Kidney (tissue), 13 donors: ENCODE measurements at regions not wholly inside any gene's neighbourhood (a gene's known extent, or its start where the extent isn't known, plus 50 kb on each side); places are given as distances from the start of the nearest gene placed in this dataset.

Experiments
- DNase-seq, 5 donors: peaks; one replicate each; pipeline ENCODE4 v3.0.0-alpha.2; 2013 to 2020
- FAIRE-seq: peaks from 2 replicates; lab custom pipeline; 2012; peaks lifted over from hg19 to GRCh38; lab: Jason Lieb, UNC
- H3K27ac ChIP-seq, 2 donors: one replicate each; pipeline ENCODE4 v1.7.0; 2013; ENCODE audit warnings: low read depth in 2 of 2, low read length in 2 of 2, inconsistent platforms in 1 of 2
- H3K27me3 ChIP-seq: one replicate; pipeline ENCODE4 v1.7.1; 2013; ENCODE audit warnings: low read length, inconsistent platforms; ENCODE audit not compliant: control insufficient read depth, insufficient read depth
- H3K36me3 ChIP-seq, 3 donors: one replicate each; pipeline versions ENCODE4 v1.7.0 to v1.7.1; 2013; ENCODE audit warnings: low read length in 3 of 3, control low read depth in 1 of 3, inconsistent platforms in 1 of 3; ENCODE audit not compliant: insufficient read depth in 3 of 3, control insufficient read depth in 2 of 3
- H3K4me1 ChIP-seq, 3 donors: one replicate each; pipeline versions ENCODE4 v1.7.0 to v1.7.1; 2013; ENCODE audit warnings: low read length in 3 of 3, inconsistent platforms in 1 of 3, low read depth in 1 of 3; ENCODE audit not compliant: control insufficient read depth in 2 of 3, insufficient read depth in 2 of 3
- H3K4me3 ChIP-seq, 3 donors: one replicate each; pipeline versions ENCODE4 v1.7.0 to v1.8.1; 2013; ENCODE audit warnings: low read length in 3 of 3, control low read depth in 1 of 3, inconsistent platforms in 1 of 3
- H3K9ac ChIP-seq, 3 donors: one replicate each; pipeline versions ENCODE4 v1.7.0 to v1.7.1; 2013; ENCODE audit warnings: low read length in 3 of 3, control low read depth in 1 of 3, inconsistent platforms in 1 of 3
- H3K9me3 ChIP-seq, 3 donors: one replicate each; pipeline versions ENCODE4 v1.7.0 to v1.7.1; 2013; ENCODE audit warnings: low read length in 3 of 3, control low read depth in 1 of 3, inconsistent platforms in 1 of 3; ENCODE audit not compliant: control insufficient read depth in 2 of 3, insufficient read depth in 1 of 3
- CTCF ChIP-seq: IDR thresholded peaks from 3 replicates; pipeline ENCODE4 v1.5.1; 2012; ENCODE audit warnings: mild to moderate bottlenecking, moderate library complexity, borderline replicate concordance; ENCODE audit not compliant: insufficient read depth; ENCODE audit errors: extremely low read depth
- intact Hi-C: fragments of 100-400 bp; cut with DNase I; formaldehyde crosslinking; loops from one replicate; pipeline ENCODE4 v1.11.1; 2022
- donor health status: control.
- donor health status: control.
- donor health status: control.
- donor health status: control.
- donor health status: control.
- donor health status: DM: yes; HTN: yes; CAD: no.
- donor health status: Normal renal cell carcinoma (clear cell type).

DNA sequence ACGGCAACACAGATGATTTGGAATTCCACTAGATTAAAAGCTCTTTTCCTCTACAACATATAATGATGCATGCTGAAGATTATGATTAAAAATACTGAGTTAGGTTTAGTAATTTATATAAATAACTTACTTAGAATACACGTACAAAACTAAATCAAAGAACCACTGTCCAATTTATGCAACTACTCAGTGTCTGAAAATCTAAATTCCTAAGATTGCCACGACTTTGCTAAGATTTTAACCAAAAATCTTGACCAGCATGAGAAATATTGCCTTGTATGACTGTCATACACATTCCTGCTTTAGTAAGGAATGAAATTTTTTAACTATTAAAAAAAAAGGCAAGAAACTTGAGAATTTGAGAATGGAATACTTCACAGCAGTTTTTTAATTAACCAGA, 292.4 kb downstream of the ZNF608 start:
- Histone ChIP-seq H3K36me3 (no peaks in the 10 kb centered on the region), H3K9me3 (no peaks in the 10 kb centered on the region), H3K4me1 (no peaks in the 10 kb centered on the region), H3K27me3 (no peaks in the 10 kb centered on the region), H3K27ac (no peak overlapping the region), H3K9ac (no peak overlapping the region), H3K4me3 (no peak overlapping the region)
- intact Hi-C loops: no loop called here
- no peak for FAIRE-seq
- no peak for DNase-seq
- TF ChIP-seq CTCF: no peak

DNA sequence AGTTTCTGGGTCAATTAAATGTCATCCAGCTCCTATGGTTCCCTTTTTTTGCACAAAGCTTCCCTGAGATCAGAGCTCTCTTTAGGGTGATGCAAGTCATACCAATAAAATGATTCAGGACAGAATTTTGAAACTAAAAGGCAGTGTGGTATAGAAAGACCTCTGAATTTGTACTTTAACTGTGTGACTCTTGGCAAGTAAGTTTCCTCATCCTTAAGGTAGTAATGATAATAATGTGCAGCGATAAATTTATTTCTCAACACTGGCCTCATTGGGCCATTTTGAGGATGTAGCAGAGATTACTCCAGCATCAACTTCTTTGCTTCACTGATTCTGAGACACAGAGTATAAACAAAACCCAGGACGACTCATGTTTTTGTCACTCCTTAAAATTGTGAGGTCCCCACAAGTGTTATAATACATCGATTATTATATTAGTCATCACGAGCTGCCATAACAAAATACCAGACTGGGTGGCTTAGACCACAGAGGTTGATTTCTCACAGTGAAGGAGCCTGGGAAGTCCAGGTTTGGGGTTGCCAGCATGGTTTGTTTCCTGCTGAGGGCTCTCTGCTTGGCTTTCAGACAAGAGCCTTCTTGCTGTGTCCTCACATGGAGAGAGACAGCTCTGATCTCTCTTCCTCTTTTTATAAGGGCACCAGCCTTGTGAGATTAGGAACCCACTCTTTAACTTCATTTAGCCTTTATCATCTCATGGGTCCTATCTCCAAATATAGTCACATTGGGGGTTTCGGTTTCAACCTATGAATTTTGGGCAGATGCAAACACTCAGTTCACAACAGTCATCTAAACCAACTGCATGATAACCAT, 293.0 kb downstream of the ZNF608 start:
- H3K27ac ChIP-seq: no peak overlapping the region
- H3K9me3 ChIP-seq: no peaks in the 10 kb centered on the region
- no peak overlapping the region for H3K4me3 ChIP-seq
- no peaks in the 10 kb centered on the region for H3K4me1 ChIP-seq
- TF ChIP-seq CTCF: no peak
- H3K27me3 ChIP-seq: no peaks in the 10 kb centered on the region
- DNase-seq (no peak), FAIRE-seq (no peak)
- intact Hi-C loops: no loop called here
- H3K9ac ChIP-seq: no peak overlapping the region
- no peaks in the 10 kb centered on the region for H3K36me3 ChIP-seq

- Histone ChIP-seq H3K4me1 (no peaks in the 10 kb centered on the region), H3K4me3 (no peak overlapping the region), H3K9me3 (no peaks in the 10 kb centered on the region), H3K9ac (no peak overlapping the region), H3K27ac (no peak overlapping the region), H3K36me3 (no peaks in the 10 kb centered on the region), H3K27me3 (no peaks in the 10 kb centered on the region)
- no peak for TF ChIP-seq CTCF
- DNase-seq (no peak), FAIRE-seq (no peak)
- intact Hi-C loops: no loop called here
Observed at GRCh38 chr5:124452412-124452811, 294.0 kb downstream of the ZNF608 start.
